Hematopoietic multipotent progenitor cell treated with erythropoietin and hydrocortisone succinate and interleukin-3 and kit ligand, for 6 days (in vitro differentiated cells): ENCODE measurements at regions not wholly inside any gene's neighbourhood (a gene's known extent, or its start where the extent isn't known, plus 50 kb on each side); places are given as distances from the start of the nearest gene placed in this dataset.
"Not testable (repeated sequence)": the region's sequence is repeated elsewhere in the genome, so short reads cannot be mapped to it uniquely, and the experiment has no call there.

Source experiments
- DNase-seq: peaks from one replicate; pipeline ENCODE4 v3.0.0-alpha.2; 2015

- no peak for DNase-seq
Measured at GRCh38 chr1:157319567-157319966, 181.4 kb upstream of the ETV3 start.

GRCh38 chr1:157317229-157317628 lies 179.0 kb upstream of the ETV3 start:
- DNase-seq: not testable (repeated sequence)

GRCh38 chr1:157315544-157315943 lies 177.3 kb upstream of the ETV3 start:
- no peak for DNase-seq

GRCh38 chr1:157314408-157314807 lies 176.2 kb upstream of the ETV3 start:
- DNase-seq: no peak

GRCh38 chr1:157313240-157313807 lies 175.1 kb upstream of the ETV3 start:
- DNase-seq: no peak

GRCh38 chr1:157312082-157312812 lies 174.1 kb upstream of the ETV3 start:
- peak; percentile 73 for DNase-seq

GRCh38 chr1:157311730-157312081 lies 173.5 kb upstream of the ETV3 start:
- DNase-seq: peak; percentile 44

GRCh38 chr1:157310805-157311729 lies 172.9 kb upstream of the ETV3 start:
- peak; percentile 90 for DNase-seq

- no peak for DNase-seq
Measured at GRCh38 chr1:157310401-157310800, 172.2 kb upstream of the ETV3 start.

- DNase-seq: no peak
Measured at GRCh38 chr1:157307491-157307890, 169.3 kb upstream of the ETV3 start.

GRCh38 chr1:157306896-157307295 lies 168.7 kb upstream of the ETV3 start:
- no peak for DNase-seq

- DNase-seq: no peak
Measured at GRCh38 chr1:157304271-157304670, 166.1 kb upstream of the ETV3 start.

- no peak for DNase-seq
Measured at GRCh38 chr1:157302724-157303123, 164.5 kb upstream of the ETV3 start.

GRCh38 chr1:157302199-157302497 lies 164.0 kb upstream of the ETV3 start:
- no peak for DNase-seq

- no peak for DNase-seq
Measured at GRCh38 chr1:157301477-157302198, 163.4 kb upstream of the ETV3 start.

- not testable (repeated sequence) for DNase-seq
Measured at GRCh38 chr1:157294387-157295145, 156.4 kb upstream of the ETV3 start.

- no peak for DNase-seq
Measured at GRCh38 chr1:157292809-157293564, 154.8 kb upstream of the ETV3 start.

- DNase-seq: no peak
Measured at GRCh38 chr1:157292302-157292701, 154.1 kb upstream of the ETV3 start.

- no peak for DNase-seq
Measured at GRCh38 chr1:157291083-157291482, 152.9 kb upstream of the ETV3 start.

- DNase-seq: no peak
Measured at GRCh38 chr1:157289424-157290105, 151.4 kb upstream of the ETV3 start.

- no peak for DNase-seq
Measured at GRCh38 chr1:157288996-157289395, 150.8 kb upstream of the ETV3 start.
